HL-60 (cell line): ENCODE measurements at regions not wholly inside any gene's neighbourhood (a gene's known extent, or its start where the extent isn't known, plus 50 kb on each side); places are given as distances from the start of the nearest gene placed in this dataset.

Experiments used
- DNase-seq, 2 experiments: peaks; one replicate each; pipeline ENCODE4 v3.0.0-alpha.2; 2010 to 2020; ENCODE audit warnings: low read depth in 1 of 2, low spot score in 1 of 2
- H3K27ac ChIP-seq: fragments of 250-450 bp; sonication (Bioruptor Pico); replicated peaks from 2 replicates; pipeline ENCODE4 v1.5.1; 2020; ENCODE audit warnings: mild to moderate bottlenecking, moderate library complexity
- H3K27me3 ChIP-seq: fragments of 250-450 bp; sonication (Bioruptor Pico); 2 replicates; pipeline ENCODE4 v1.5.1; 2021; ENCODE audit warnings: mild to moderate bottlenecking, moderate library complexity; ENCODE audit not compliant: insufficient read depth, poor library complexity, severe bottlenecking
- H3K4me3 ChIP-seq: replicated peaks from 2 replicates; pipeline ENCODE4 v1.5.1; 2011; ENCODE audit warnings: mild to moderate bottlenecking, control low read depth, low read length; ENCODE audit not compliant: insufficient read depth
- GABPA ChIP-seq: IDR thresholded peaks from 2 replicates; pipeline ENCODE4 v1.6.1; 2012; ENCODE audit warnings: low read depth
- POLR2AphosphoS5 ChIP-seq: IDR thresholded peaks from 2 replicates; pipeline ENCODE4 v1.6.1; 2012; ENCODE audit warnings: low read depth
- SPI1 ChIP-seq: IDR thresholded peaks from 2 replicates; pipeline ENCODE4 v1.6.1; 2012; ENCODE audit warnings: low read depth, mild to moderate bottlenecking, borderline replicate concordance
- TF ChIP-seq, protein P1 (sequence below): IDR thresholded peaks from one replicate; pipeline ENCODE4 v1.5.1; 2011; ENCODE audit warnings: low read length, control low read depth, inconsistent platforms; ENCODE audit not compliant: insufficient read depth
- TF ChIP-seq, protein P2 (sequence below): IDR thresholded peaks from 2 replicates; pipeline ENCODE4 v1.6.1; 2012; ENCODE audit warnings: low read depth; ENCODE audit not compliant: insufficient replicate concordance

DNA sequence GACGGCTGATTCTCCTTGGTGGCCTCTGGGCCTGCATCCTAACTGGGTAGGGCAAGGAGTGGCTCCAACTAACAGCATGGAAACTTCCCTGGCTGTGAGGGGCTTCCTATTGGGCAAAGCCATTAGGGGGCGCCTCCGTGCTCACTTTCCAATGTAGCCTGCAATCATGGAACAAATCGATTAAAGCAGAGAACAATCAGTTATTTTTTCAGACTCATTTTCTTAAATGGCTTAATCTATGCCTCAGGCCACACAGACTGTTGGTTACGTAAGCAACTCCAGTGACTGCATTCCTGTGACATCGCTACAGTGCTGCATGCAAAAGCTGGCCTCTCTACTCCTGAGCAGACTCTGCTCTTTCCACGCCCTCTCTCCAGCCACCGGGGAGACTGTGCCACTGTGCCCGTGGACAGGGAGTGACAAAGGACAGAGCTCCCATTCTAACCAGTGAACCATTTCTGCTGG, 278.9 kb downstream of the KLF13 start:
- Histone ChIP-seq H3K4me3 (no peak overlapping the region), H3K27me3 (no peaks in the 10 kb centered on the region), H3K27ac (no peak overlapping the region)
- TF ChIP-seq, protein P1, sequence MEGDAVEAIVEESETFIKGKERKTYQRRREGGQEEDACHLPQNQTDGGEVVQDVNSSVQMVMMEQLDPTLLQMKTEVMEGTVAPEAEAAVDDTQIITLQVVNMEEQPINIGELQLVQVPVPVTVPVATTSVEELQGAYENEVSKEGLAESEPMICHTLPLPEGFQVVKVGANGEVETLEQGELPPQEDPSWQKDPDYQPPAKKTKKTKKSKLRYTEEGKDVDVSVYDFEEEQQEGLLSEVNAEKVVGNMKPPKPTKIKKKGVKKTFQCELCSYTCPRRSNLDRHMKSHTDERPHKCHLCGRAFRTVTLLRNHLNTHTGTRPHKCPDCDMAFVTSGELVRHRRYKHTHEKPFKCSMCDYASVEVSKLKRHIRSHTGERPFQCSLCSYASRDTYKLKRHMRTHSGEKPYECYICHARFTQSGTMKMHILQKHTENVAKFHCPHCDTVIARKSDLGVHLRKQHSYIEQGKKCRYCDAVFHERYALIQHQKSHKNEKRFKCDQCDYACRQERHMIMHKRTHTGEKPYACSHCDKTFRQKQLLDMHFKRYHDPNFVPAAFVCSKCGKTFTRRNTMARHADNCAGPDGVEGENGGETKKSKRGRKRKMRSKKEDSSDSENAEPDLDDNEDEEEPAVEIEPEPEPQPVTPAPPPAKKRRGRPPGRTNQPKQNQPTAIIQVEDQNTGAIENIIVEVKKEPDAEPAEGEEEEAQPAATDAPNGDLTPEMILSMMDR, result no peak
- TF ChIP-seq GABPA, result no peak
- TF ChIP-seq, protein P2, sequence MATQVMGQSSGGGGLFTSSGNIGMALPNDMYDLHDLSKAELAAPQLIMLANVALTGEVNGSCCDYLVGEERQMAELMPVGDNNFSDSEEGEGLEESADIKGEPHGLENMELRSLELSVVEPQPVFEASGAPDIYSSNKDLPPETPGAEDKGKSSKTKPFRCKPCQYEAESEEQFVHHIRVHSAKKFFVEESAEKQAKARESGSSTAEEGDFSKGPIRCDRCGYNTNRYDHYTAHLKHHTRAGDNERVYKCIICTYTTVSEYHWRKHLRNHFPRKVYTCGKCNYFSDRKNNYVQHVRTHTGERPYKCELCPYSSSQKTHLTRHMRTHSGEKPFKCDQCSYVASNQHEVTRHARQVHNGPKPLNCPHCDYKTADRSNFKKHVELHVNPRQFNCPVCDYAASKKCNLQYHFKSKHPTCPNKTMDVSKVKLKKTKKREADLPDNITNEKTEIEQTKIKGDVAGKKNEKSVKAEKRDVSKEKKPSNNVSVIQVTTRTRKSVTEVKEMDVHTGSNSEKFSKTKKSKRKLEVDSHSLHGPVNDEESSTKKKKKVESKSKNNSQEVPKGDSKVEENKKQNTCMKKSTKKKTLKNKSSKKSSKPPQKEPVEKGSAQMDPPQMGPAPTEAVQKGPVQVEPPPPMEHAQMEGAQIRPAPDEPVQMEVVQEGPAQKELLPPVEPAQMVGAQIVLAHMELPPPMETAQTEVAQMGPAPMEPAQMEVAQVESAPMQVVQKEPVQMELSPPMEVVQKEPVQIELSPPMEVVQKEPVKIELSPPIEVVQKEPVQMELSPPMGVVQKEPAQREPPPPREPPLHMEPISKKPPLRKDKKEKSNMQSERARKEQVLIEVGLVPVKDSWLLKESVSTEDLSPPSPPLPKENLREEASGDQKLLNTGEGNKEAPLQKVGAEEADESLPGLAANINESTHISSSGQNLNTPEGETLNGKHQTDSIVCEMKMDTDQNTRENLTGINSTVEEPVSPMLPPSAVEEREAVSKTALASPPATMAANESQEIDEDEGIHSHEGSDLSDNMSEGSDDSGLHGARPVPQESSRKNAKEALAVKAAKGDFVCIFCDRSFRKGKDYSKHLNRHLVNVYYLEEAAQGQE, result no peak
- no peak for TF ChIP-seq POLR2AphosphoS5
- no peak for TF ChIP-seq SPI1
- DNase-seq, result no peak

DNA sequence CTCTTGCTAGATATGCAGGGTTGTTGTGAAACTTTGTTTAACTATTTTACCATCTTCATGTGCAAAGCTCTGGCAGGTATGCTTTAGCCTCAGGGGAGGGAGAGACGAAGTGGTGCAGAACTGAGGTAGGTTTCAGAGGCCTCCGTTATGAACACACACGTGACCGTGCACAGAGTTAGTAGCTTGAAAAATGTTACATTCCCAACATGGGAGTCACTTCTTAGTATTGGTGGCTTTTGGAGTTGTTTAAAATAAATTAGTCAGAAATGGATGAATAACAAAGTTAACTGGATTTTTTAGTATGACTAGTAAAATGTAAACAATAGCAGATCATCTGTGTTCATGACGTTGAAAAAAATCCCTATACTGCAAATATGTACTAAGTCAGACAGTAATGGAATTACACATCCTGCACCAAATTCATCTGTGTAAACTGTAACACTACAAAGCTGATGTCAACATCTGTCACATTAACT, 279.6 kb downstream of the KLF13 start:
- TF ChIP-seq SPI1, result no peak
- Histone ChIP-seq H3K4me3 (no peak overlapping the region), H3K27me3 (no peaks in the 10 kb centered on the region), H3K27ac (no peak overlapping the region)
- DNase-seq, result no peak

DNA sequence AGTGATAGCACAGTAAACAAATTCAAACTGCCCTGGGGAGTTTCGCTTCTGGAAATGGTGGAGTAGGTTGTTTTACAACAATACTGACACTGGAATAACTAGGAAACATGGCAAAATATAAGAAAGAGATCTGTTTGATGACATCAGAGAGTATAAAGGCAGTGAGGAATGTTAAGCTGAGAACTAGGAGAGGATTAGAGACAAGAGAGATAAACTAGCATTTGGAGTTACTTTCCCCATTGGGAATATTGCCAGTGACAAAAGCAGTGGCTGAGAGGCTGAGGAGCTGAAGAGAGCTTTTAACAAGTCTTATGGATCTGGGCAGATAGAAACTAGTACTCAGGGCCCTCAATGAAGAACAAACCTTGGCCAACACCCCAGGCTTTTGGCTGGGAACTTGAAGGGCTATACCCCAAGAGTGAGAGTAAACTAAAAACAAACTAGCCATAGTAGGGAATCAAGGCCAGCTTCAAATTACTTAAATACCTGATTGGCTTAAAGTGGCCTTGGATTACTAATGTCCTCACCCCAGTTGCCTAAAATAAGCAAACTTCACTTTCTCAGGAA, 280.4 kb downstream of the KLF13 start:
- Histone ChIP-seq H3K27ac (no peak overlapping the region), H3K4me3 (no peak overlapping the region), H3K27me3 (no peaks in the 10 kb centered on the region)
- DNase-seq, result no peak
- TF ChIP-seq POLR2AphosphoS5, result no peak
- TF ChIP-seq GABPA, result no peak
- TF ChIP-seq, protein P1, result no peak

DNA sequence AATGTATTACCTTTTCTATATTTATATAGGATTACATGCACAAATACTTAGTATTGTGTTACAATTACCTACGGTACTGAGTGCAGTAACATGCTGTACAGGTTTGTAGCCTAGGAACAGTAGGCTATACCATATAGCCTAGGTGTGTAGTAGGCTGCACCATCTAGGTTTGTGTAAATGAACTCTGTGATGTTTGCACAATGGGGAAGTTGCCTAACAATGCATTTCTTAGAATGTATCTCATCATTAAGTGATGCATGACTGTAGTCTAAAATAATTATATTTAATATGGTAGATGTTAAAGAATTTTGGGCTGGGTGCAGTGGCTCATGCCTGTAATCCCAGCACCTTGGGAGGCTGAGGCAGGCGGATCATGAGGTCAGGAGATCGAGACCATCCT, 281.0 kb downstream of the KLF13 start:
- Histone ChIP-seq H3K27me3 (no peaks in the 10 kb centered on the region), H3K4me3 (no peak overlapping the region), H3K27ac (no peak overlapping the region)
- no peak for TF ChIP-seq POLR2AphosphoS5
- TF ChIP-seq SPI1, result no peak
- TF ChIP-seq, protein P1, result no peak
- TF ChIP-seq, protein P2, result no peak
- TF ChIP-seq GABPA, result no peak
- no peak for DNase-seq
